ENCODE measurements at regions not wholly inside any gene's neighbourhood (a gene's known extent, or its start where the extent isn't known, plus 50 kb on each side); places are given as distances from the start of the nearest gene placed in this dataset.
"Not testable (repeated sequence)": the region's sequence is repeated elsewhere in the genome, so short reads cannot be mapped to it uniquely, and the experiment has no call there.

DNA sequence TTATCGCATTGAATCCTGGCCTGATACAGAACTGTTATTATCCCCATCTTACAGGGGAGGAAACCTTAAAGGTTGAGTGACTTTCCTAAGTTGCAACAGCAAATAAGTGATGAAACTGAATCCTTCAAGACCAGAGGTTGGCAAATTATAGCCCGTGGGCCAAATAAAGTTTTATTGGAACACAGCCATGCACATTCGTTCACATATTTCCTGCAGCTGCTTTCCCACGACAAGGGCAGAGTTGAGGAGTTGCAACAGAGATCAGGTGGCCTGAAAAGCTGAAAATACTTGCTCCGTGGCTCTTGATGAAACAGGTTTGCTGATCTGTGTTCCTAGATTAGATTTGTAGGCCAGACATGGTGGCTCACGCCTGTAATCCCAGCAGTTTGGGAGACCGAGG, 126.7 kb downstream of the PHETA1 start:
- TF ChIP-seq, protein P1, sequence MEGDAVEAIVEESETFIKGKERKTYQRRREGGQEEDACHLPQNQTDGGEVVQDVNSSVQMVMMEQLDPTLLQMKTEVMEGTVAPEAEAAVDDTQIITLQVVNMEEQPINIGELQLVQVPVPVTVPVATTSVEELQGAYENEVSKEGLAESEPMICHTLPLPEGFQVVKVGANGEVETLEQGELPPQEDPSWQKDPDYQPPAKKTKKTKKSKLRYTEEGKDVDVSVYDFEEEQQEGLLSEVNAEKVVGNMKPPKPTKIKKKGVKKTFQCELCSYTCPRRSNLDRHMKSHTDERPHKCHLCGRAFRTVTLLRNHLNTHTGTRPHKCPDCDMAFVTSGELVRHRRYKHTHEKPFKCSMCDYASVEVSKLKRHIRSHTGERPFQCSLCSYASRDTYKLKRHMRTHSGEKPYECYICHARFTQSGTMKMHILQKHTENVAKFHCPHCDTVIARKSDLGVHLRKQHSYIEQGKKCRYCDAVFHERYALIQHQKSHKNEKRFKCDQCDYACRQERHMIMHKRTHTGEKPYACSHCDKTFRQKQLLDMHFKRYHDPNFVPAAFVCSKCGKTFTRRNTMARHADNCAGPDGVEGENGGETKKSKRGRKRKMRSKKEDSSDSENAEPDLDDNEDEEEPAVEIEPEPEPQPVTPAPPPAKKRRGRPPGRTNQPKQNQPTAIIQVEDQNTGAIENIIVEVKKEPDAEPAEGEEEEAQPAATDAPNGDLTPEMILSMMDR (conservative IDR thresholded peaks at IDR 0.05; ENCODE audit: low read depth, low read length), result no peak
- H3K27me3 ChIP-seq (ENCODE audit: insufficient read depth, low read depth), result no peaks in the 10 kb centered on the region; the same call in 1 of the 2 replicates
- no peak overlapping the region for H3K4me2 ChIP-seq
- no peaks in the 10 kb centered on the region for H3K79me2 ChIP-seq (ENCODE audit: insufficient read depth, low read depth)
- H3K36me3 ChIP-seq (ENCODE audit: insufficient read depth), result no peaks in the 10 kb centered on the region
- H3K9ac ChIP-seq, result no peak overlapping the region
- no peak overlapping the region for H3K4me3 ChIP-seq (IDR thresholded peaks at IDR 0.05; ENCODE audit: insufficient read depth, low read depth, low read length)
- H3K4me1 ChIP-seq (ENCODE audit: low read depth, poor library complexity, severe bottlenecking), result no peaks in the 10 kb centered on the region
- no peak overlapping the region for H3K27ac ChIP-seq
- H4K20me1 ChIP-seq (ENCODE audit: insufficient read depth), result no peaks in the 10 kb centered on the region
- H2AFZ ChIP-seq (ENCODE audit: low read depth), result no peak overlapping the region

DNA sequence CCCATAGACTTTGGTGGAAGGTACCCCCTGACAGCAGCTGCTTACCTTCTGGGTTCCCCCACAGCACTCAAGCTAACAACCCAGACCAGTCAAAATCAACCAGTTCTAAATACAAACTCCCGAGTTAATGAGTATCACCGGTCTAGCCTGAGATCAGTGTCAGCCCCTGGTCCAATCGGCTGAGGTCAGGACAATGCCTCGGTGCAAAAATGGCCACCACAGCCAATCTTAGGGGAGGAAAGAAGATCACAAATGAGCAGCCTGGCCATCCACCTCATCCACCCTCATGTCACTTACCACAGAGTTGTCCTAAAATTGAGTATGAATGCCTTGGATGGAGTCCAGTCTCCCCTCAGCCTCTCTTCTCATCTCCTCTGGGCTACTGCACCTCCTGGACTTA, 128.5 kb downstream of the PHETA1 start:
- Histone ChIP-seq H3K4me2 (no peak overlapping the region), H4K20me1 (ENCODE audit: insufficient read depth) (no peaks in the 10 kb centered on the region), H3K36me3 (ENCODE audit: insufficient read depth) (no peaks in the 10 kb centered on the region), H3K9ac (no peak overlapping the region), H3K4me1 (ENCODE audit: low read depth, poor library complexity, severe bottlenecking) (no peaks in the 10 kb centered on the region), H3K4me3 (IDR thresholded peaks at IDR 0.05; ENCODE audit: insufficient read depth, low read depth, low read length) (no peak overlapping the region), H3K27ac (no peak overlapping the region), H3K79me2 (ENCODE audit: insufficient read depth, low read depth) (no peaks in the 10 kb centered on the region), H2AFZ (ENCODE audit: low read depth) (no peak overlapping the region), H3K27me3 (ENCODE audit: insufficient read depth, low read depth) (no peaks in the 10 kb centered on the region)
- TF ChIP-seq, protein P1 (conservative IDR thresholded peaks at IDR 0.05; ENCODE audit: low read depth, low read length), result no peak

DNA sequence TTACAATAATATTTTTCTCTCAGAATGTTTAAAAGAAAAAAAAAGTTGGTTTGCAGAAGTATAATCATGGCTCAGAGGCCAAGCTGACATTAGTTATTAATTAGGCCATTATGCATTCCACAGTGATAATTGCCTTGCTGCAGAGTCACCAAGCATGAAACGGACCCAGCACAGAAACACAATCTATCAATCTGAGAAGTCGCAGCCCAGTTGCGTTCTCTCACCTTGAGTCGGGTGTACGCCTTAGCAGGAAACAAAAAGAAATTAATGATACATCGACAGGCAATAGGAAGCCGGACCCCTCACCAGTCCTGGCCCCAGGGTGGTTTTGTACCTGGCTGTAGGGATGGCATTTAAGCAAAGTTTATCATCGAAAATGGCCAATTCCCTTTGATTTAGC, 129.7 kb downstream of the PHETA1 start:
- H3K4me3 ChIP-seq (IDR thresholded peaks at IDR 0.05; ENCODE audit: insufficient read depth, low read depth, low read length), result no peak overlapping the region
- H3K4me1 ChIP-seq (ENCODE audit: low read depth, poor library complexity, severe bottlenecking), result no peaks in the 10 kb centered on the region
- H3K9ac ChIP-seq, result no peak overlapping the region
- no peaks in the 10 kb centered on the region for H3K79me2 ChIP-seq (ENCODE audit: insufficient read depth, low read depth)
- no peaks in the 10 kb centered on the region for H4K20me1 ChIP-seq (ENCODE audit: insufficient read depth)
- TF ChIP-seq, protein P1 (conservative IDR thresholded peaks at IDR 0.05; ENCODE audit: low read depth, low read length), result no peak
- no peak overlapping the region for H2AFZ ChIP-seq (ENCODE audit: low read depth)
- H3K27ac ChIP-seq, result no peak overlapping the region
- no peaks in the 10 kb centered on the region for H3K27me3 ChIP-seq (ENCODE audit: insufficient read depth, low read depth)
- H3K36me3 ChIP-seq (ENCODE audit: insufficient read depth), result no peaks in the 10 kb centered on the region
- no peak overlapping the region for H3K4me2 ChIP-seq

DNA sequence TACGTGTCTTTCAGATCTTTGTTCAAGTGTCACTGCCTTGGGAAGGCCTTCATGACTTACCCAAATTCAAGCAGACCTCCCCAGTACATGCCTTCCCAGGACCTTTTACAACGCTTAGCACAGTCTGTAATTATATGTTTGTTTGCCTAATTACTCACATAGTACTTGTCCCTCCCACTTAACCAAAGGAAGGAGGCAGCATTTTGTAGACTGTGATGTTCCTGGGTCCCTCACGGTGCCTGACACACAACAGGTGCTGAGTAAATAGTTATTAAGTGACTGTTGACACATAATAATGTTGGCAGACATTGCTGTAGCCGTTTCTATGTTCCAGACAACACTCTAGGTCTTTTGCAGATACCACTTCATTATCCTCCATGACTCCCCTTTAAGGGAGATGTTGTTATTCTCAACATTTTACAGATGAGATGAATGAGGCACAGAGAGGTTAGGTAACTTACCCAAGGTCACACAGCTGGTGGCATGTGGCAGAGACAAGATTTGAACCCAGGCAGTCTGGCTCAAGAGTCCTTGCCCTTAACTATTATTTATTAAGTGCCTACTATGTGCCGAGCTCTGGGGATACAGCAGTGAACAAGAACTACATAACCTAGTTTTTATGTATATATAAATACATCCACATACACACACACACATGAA, 130.7 kb downstream of the PHETA1 start:
- H3K27ac ChIP-seq, result no peak overlapping the region
- H3K4me1 ChIP-seq (ENCODE audit: low read depth, poor library complexity, severe bottlenecking), result no peaks in the 10 kb centered on the region
- no peaks in the 10 kb centered on the region for H4K20me1 ChIP-seq (ENCODE audit: insufficient read depth)
- no peaks in the 10 kb centered on the region for H3K36me3 ChIP-seq (ENCODE audit: insufficient read depth)
- H3K4me2 ChIP-seq, result no peak overlapping the region
- TF ChIP-seq, protein P1 (conservative IDR thresholded peaks at IDR 0.05; ENCODE audit: low read depth, low read length), result no peak
- H3K27me3 ChIP-seq (ENCODE audit: insufficient read depth, low read depth), result no peaks in the 10 kb centered on the region
- H2AFZ ChIP-seq (ENCODE audit: low read depth), result no peak overlapping the region
- H3K4me3 ChIP-seq (IDR thresholded peaks at IDR 0.05; ENCODE audit: insufficient read depth, low read depth, low read length), result no peak overlapping the region
- H3K79me2 ChIP-seq (ENCODE audit: insufficient read depth, low read depth), result no peaks in the 10 kb centered on the region
- H3K9ac ChIP-seq, result no peak overlapping the region

DNA sequence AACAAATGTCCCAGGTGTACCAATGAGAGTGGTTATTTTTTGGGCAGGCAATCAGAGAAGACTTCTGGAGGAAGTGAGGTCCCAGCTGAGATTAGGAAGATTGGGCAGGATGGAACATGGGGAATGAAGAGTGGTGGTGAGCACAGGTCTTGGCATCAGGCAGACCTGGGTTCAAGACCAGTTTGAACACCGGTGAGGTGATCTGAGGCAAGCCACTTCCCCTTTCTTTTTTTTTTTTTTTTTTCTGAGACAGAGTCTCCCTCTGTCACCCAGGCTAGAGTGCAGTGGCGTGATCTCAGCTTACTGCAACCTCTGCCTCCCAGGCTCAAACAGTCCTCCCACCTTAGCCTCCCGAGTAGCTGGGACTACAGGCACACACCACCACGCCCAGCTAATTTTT, 134.4 kb downstream of the PHETA1 start:
- not testable (repeated sequence) for H3K27me3 ChIP-seq (ENCODE audit: insufficient read depth, low read depth); H4K20me1 ChIP-seq (ENCODE audit: insufficient read depth); H3K36me3 ChIP-seq (ENCODE audit: insufficient read depth); H3K4me3 ChIP-seq (IDR thresholded peaks at IDR 0.05; ENCODE audit: insufficient read depth, low read depth, low read length); H2AFZ ChIP-seq (ENCODE audit: low read depth); H3K9ac ChIP-seq; H3K79me2 ChIP-seq (ENCODE audit: insufficient read depth, low read depth); H3K4me2 ChIP-seq; H3K27ac ChIP-seq; H3K4me1 ChIP-seq (ENCODE audit: low read depth, poor library complexity, severe bottlenecking)
